ENCODE measurements at regions not wholly inside any gene's neighbourhood (a gene's known extent, or its start where the extent isn't known, plus 50 kb on each side); places are given as distances from the start of the nearest gene placed in this dataset.

DNA sequence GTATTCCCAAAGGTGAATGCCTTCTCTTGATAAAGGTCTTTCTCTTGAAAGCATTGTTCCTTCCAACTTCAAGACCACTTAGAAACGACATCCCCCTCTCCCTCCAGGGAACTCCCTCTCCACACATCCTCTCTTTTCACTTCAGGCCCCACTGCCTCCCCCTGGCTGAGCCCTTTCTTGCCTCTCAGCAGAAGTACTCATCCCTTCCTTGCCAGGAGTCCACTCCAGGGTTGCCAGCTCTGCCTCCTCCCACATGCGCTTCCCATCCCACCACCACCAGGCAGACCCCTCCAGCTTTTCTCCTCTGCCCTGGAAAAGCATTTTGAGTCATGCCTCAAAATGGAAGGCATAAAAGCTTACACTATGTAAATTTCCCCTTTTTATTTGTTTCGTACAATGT lies 126.3 kb upstream of the SALL3 start:
- no peak overlapping the region for H2AFZ ChIP-seq (ENCODE audit: low read depth, low read length)
- H3K4me3 ChIP-seq (ENCODE audit: low read length) = no peak overlapping the region
- H3K27ac ChIP-seq (ENCODE audit: low read length) = no peak overlapping the region
- H3K9ac ChIP-seq (ENCODE audit: low read length) = no peak overlapping the region
- H3K36me3 ChIP-seq (ENCODE audit: insufficient read depth, low read length) = no peaks in the 10 kb centered on the region
- peaks cover 2% of the 10 kb centered on the region for H3K9me3 ChIP-seq (ENCODE audit: low read length)
- H4K20me1 ChIP-seq (ENCODE audit: insufficient read depth) = no peaks in the 10 kb centered on the region
- no peaks in the 10 kb centered on the region for H3K9me2 ChIP-seq (ENCODE audit: insufficient read depth, low read length)
- H3K27me3 ChIP-seq (ENCODE audit: insufficient read depth, low read depth, low read length) = no peaks in the 10 kb centered on the region
- no peaks in the 10 kb centered on the region for H3K79me2 ChIP-seq (replicated peaks; ENCODE audit: insufficient read depth, low read length)
- H3F3A ChIP-seq (ENCODE audit: insufficient read depth, low read length, poor library complexity, severe bottlenecking) = no peaks in the 10 kb centered on the region
- TF ChIP-seq MXI1 (conservative IDR thresholded peaks at IDR 0.05; ENCODE audit: poor library complexity, severe bottlenecking) (no peak), REST (IDR thresholded peaks at IDR 0.05; ENCODE audit: borderline replicate concordance) (no peak), CTCF (IDR thresholded peaks at IDR 0.05; ENCODE audit: poor library complexity, severe bottlenecking) (no peak), SMC3 (conservative IDR thresholded peaks at IDR 0.05; ENCODE audit: poor library complexity) (no peak), EP300 (conservative IDR thresholded peaks at IDR 0.05; ENCODE audit: poor library complexity, severe bottlenecking) (no peak), POLR2AphosphoS5 (IDR thresholded peaks at IDR 0.05) (no peak), EZH2 (IDR thresholded peaks at IDR 0.05; ENCODE audit: borderline replicate concordance, insufficient read depth, low read length, poor library complexity, severe bottlenecking) (no peak), RAD21 (conservative IDR thresholded peaks at IDR 0.05) (no peak), TAF1 (IDR thresholded peaks at IDR 0.05; ENCODE audit: low read depth) (no peak)
- no peak overlapping the region for H3K4me2 ChIP-seq (ENCODE audit: low read length)

GRCh38 chr18:78855188-78855587 lies 124.4 kb upstream of the SALL3 start:
- Histone ChIP-seq H3F3A (ENCODE audit: insufficient read depth, low read length, poor library complexity, severe bottlenecking) (no peaks in the 10 kb centered on the region), H3K27me3 (ENCODE audit: insufficient read depth, low read depth, low read length) (no peaks in the 10 kb centered on the region), H3K4me3 (ENCODE audit: low read length) (no peak overlapping the region), H3K4me2 (ENCODE audit: low read length) (no peak overlapping the region), H3K9me2 (ENCODE audit: insufficient read depth, low read length) (no peaks in the 10 kb centered on the region), H2AFZ (ENCODE audit: low read depth, low read length) (no peak overlapping the region), H3K9me3 (ENCODE audit: low read length) (peaks cover 2% of the 10 kb centered on the region), H3K79me2 (replicated peaks; ENCODE audit: insufficient read depth, low read length) (no peaks in the 10 kb centered on the region), H4K20me1 (ENCODE audit: insufficient read depth) (no peaks in the 10 kb centered on the region), H3K27ac (ENCODE audit: low read length) (no peak overlapping the region), H3K9ac (ENCODE audit: low read length) (no peak overlapping the region), H3K36me3 (ENCODE audit: insufficient read depth, low read length) (no peaks in the 10 kb centered on the region)
- TF ChIP-seq CTCF (IDR thresholded peaks at IDR 0.05; ENCODE audit: poor library complexity, severe bottlenecking) = no peak
- TF ChIP-seq SMC3 (conservative IDR thresholded peaks at IDR 0.05; ENCODE audit: poor library complexity) = no peak
- no peak for TF ChIP-seq TAF1 (IDR thresholded peaks at IDR 0.05; ENCODE audit: low read depth)
